Islet precursor cell (in vitro differentiated cells): ENCODE measurements at regions not wholly inside any gene's neighbourhood (a gene's known extent, or its start where the extent isn't known, plus 50 kb on each side); places are given as distances from the start of the nearest gene placed in this dataset.
A peak's percentile ranks its signal among the peaks of the same experiment; 100 is the strongest.

ENCODE experiments used
- DNase-seq: peaks from one replicate; pipeline ENCODE4 v3.0.0-alpha.2; 2018

GRCh38 chr21:20311234-20311787 lies 686.9 kb upstream of the NCAM2 start:
- no peak for DNase-seq

GRCh38 chr21:20313013-20313412 lies 685.2 kb upstream of the NCAM2 start:
- DNase-seq: no peak

GRCh38 chr21:20315042-20315441 lies 683.2 kb upstream of the NCAM2 start:
- no peak for DNase-seq

GRCh38 chr21:20329636-20330035 lies 668.6 kb upstream of the NCAM2 start:
- DNase-seq: no peak

GRCh38 chr21:20330652-20331051 lies 667.6 kb upstream of the NCAM2 start:
- DNase-seq: no peak

- no peak for DNase-seq
These were observed 663.6 kb upstream of the NCAM2 start for GRCh38 chr21:20334585-20334984.

GRCh38 chr21:20341431-20341830 lies 656.8 kb upstream of the NCAM2 start:
- no peak for DNase-seq

GRCh38 chr21:20343186-20343585 lies 655.0 kb upstream of the NCAM2 start:
- DNase-seq: no peak

- DNase-seq: no peak
These were observed 647.1 kb upstream of the NCAM2 start for GRCh38 chr21:20351138-20351537.

GRCh38 chr21:20353351-20353750 lies 644.9 kb upstream of the NCAM2 start:
- DNase-seq: no peak

- DNase-seq: no peak
These were observed 625.2 kb upstream of the NCAM2 start for GRCh38 chr21:20373031-20373430.

- no peak for DNase-seq
These were observed 621.0 kb upstream of the NCAM2 start for GRCh38 chr21:20377250-20377649.

- peak; percentile 56 for DNase-seq
These were observed 609.8 kb upstream of the NCAM2 start for GRCh38 chr21:20388400-20388799.

GRCh38 chr21:20396798-20397197 lies 601.4 kb upstream of the NCAM2 start:
- no peak for DNase-seq

- DNase-seq: peak; percentile 51
These were observed 593.3 kb upstream of the NCAM2 start for GRCh38 chr21:20404915-20405314.

- DNase-seq: no peak
These were observed 579.9 kb upstream of the NCAM2 start for GRCh38 chr21:20418353-20418752.

- DNase-seq: no peak
These were observed 578.4 kb upstream of the NCAM2 start for GRCh38 chr21:20419772-20420171.

GRCh38 chr21:20424943-20425342 lies 573.3 kb upstream of the NCAM2 start:
- DNase-seq: no peak

GRCh38 chr21:20425856-20426255 lies 572.4 kb upstream of the NCAM2 start:
- no peak for DNase-seq

- no peak for DNase-seq
These were observed 557.9 kb upstream of the NCAM2 start for GRCh38 chr21:20440338-20440737.

- no peak for DNase-seq
These were observed 554.6 kb upstream of the NCAM2 start for GRCh38 chr21:20443558-20444155.

GRCh38 chr21:20445971-20446370 lies 552.2 kb upstream of the NCAM2 start:
- DNase-seq: no peak

- no peak for DNase-seq
These were observed 547.2 kb upstream of the NCAM2 start for GRCh38 chr21:20451046-20451445.

- no peak for DNase-seq
These were observed 545.3 kb upstream of the NCAM2 start for GRCh38 chr21:20452935-20453334.

- peak; percentile 84 for DNase-seq
These were observed 538.4 kb upstream of the NCAM2 start for GRCh38 chr21:20459838-20460237.
